ENCODE measurements at regions not wholly inside any gene's neighbourhood (a gene's known extent, or its start where the extent isn't known, plus 50 kb on each side); places are given as distances from the start of the nearest gene placed in this dataset.

- WGBS (ENCODE audit: missing lambda C conversion rate), result 66% methylated on average over 6 of the region's 6 CpGs
- ATAC-seq (no peak), DNase-seq (ENCODE audit: low read depth in 1 of 2, low spot score in 1 of 2) (no peak), FAIRE-seq (no peak)
- no peak for TF ChIP-seq HMGXB4 (CRISPR knock-in tag; IDR thresholded peaks at IDR 0.05; ENCODE audit: borderline replicate concordance)
- no peak for TF ChIP-seq REST (IDR thresholded peaks at IDR 0.05)
- no peak for TF ChIP-seq KDM1A (IDR thresholded peaks at IDR 0.05; ENCODE audit: low read depth)
- no peak for TF ChIP-seq ZFP36 (IDR thresholded peaks at IDR 0.05; ENCODE audit: borderline replicate concordance, partially characterized antibody)
- TF ChIP-seq RFX5 (IDR thresholded peaks at IDR 0.05), result no peak
- no peak for TF ChIP-seq RAD21 (conservative IDR thresholded peaks at IDR 0.05 in 1 of 2, IDR thresholded peaks at IDR 0.05 in 1 of 2)
- no peak for TF ChIP-seq EHMT2 (IDR thresholded peaks at IDR 0.05; ENCODE audit: low read depth)
- TF ChIP-seq ZSCAN20 (CRISPR knock-in tag; IDR thresholded peaks at IDR 0.05), result no peak
- TF ChIP-seq POLR2A (IDR thresholded peaks at IDR 0.05; ENCODE audit: low read length), result no peak
- no peak for TF ChIP-seq PBX3 (IDR thresholded peaks at IDR 0.05)
- no peak for TF ChIP-seq RNF2 (IDR thresholded peaks at IDR 0.05; ENCODE audit: borderline replicate concordance, low read depth)
- Histone ChIP-seq H3K27ac (no peak overlapping the region), H3K4me2 (no peak overlapping the region), H3K4me1 (no peaks in the 10 kb centered on the region; the same call in 2 of the 3 replicates), H3K4me3 (no peak overlapping the region), H3K9me3 (no peaks in the 10 kb centered on the region)
- ChIA-PET CTCF (no interaction called here), POLR2A (no interaction called here)
Measured at GRCh38 chr15:35689266-35689665, 143.3 kb upstream of the DPH6 start.

- TF ChIP-seq NPAS2 (CRISPR knock-in tag; IDR thresholded peaks at IDR 0.05; ENCODE audit: borderline replicate concordance), result no peak
- no peak for DNase-seq (ENCODE audit: low read depth in 1 of 2, low spot score in 1 of 2)
- ATAC-seq, result no peak
- H3K9me3 ChIP-seq, result no peaks in the 10 kb centered on the region
- FAIRE-seq, result no peak
- 65% methylated on average over 1 of the region's 1 CpG for WGBS (ENCODE audit: missing lambda C conversion rate)
- H3K4me1 ChIP-seq, result no peaks in the 10 kb centered on the region; the same call in 2 of the 3 replicates
- no peak overlapping the region for H3K4me2 ChIP-seq
- H3K27ac ChIP-seq, result no peak overlapping the region
- ChIA-PET CTCF (no interaction called here), POLR2A (no interaction called here)
- H3K4me3 ChIP-seq, result no peak overlapping the region
Measured at GRCh38 chr15:35690089-35690488, 144.1 kb upstream of the DPH6 start.

GRCh38 chr15:35690698-35691116 lies 144.7 kb upstream of the DPH6 start:
- no peak for TF ChIP-seq SMC3 (IDR thresholded peaks at IDR 0.05)
- TF ChIP-seq SREBF2 (IDR thresholded peaks at IDR 0.05), result no peak
- no peak for TF ChIP-seq ZSCAN20 (CRISPR knock-in tag; IDR thresholded peaks at IDR 0.05)
- TF ChIP-seq RARB (CRISPR knock-in tag; IDR thresholded peaks at IDR 0.05), result no peak
- no peak for TF ChIP-seq HMGXB4 (CRISPR knock-in tag; IDR thresholded peaks at IDR 0.05; ENCODE audit: borderline replicate concordance)
- no peak for TF ChIP-seq CHD4 (IDR thresholded peaks at IDR 0.05; ENCODE audit: borderline replicate concordance)
- no peak for TF ChIP-seq HOXB13 (CRISPR knock-in tag; IDR thresholded peaks at IDR 0.05; ENCODE audit: low read depth)
- TF ChIP-seq RNF2 (IDR thresholded peaks at IDR 0.05; ENCODE audit: borderline replicate concordance, low read depth), result no peak
- TF ChIP-seq REST (IDR thresholded peaks at IDR 0.05), result no peak
- TF ChIP-seq CEBPB (IDR thresholded peaks at IDR 0.05), result no peak
- TF ChIP-seq ZC3H11A (IDR thresholded peaks at IDR 0.05), result no peak
- no peak for TF ChIP-seq CBX8 (IDR thresholded peaks at IDR 0.05)
- DNase-seq (ENCODE audit: low read depth in 1 of 2, low spot score in 1 of 2) (no peak), FAIRE-seq (no peak), ATAC-seq (no peak)
- ChIA-PET CTCF (no interaction called here), POLR2A (no interaction called here)
- H3K27ac ChIP-seq, result no peak overlapping the region
- 43% methylated on average over 1 of the region's 1 CpG for WGBS (ENCODE audit: missing lambda C conversion rate)
- no peak overlapping the region for H3K4me2 ChIP-seq
- no peaks in the 10 kb centered on the region; the same call in 2 of the 3 replicates for H3K4me1 ChIP-seq
- H3K9me3 ChIP-seq, result no peaks in the 10 kb centered on the region
- H3K4me3 ChIP-seq, result no peak overlapping the region
